Ureter (tissue), 1 donor: ENCODE measurements at regions not wholly inside any gene's neighbourhood (a gene's known extent, or its start where the extent isn't known, plus 50 kb on each side); places are given as distances from the start of the nearest gene placed in this dataset.
"Not testable (repeated sequence)": the region's sequence is repeated elsewhere in the genome, so short reads cannot be mapped to it uniquely, and the experiment has no call there.

Experiments
- DNase-seq: peaks from one replicate; pipeline ENCODE4 v3.0.0-alpha.2; 2020; ENCODE audit warnings: low spot score
- donor health status: DM: yes; HTN: yes; CAD: no.

GRCh38 chr13:104571893-104572229, 1505.6 kb upstream of the SLC10A2 start:
- DNase-seq: no peak

- DNase-seq: peak; percentile 81
These were observed 1505.1 kb upstream of the SLC10A2 start for GRCh38 chr13:104571161-104571892.

- DNase-seq: no peak
These were observed 1500.9 kb upstream of the SLC10A2 start for GRCh38 chr13:104567114-104567513.

GRCh38 chr13:104565888-104566287, 1499.7 kb upstream of the SLC10A2 start:
- DNase-seq: no peak

- DNase-seq: no peak
These were observed 1487.7 kb upstream of the SLC10A2 start for GRCh38 chr13:104553896-104554295.

- DNase-seq: no peak
These were observed 1487.0 kb upstream of the SLC10A2 start for GRCh38 chr13:104553186-104553585.

- DNase-seq: no peak
These were observed 1468.6 kb upstream of the SLC10A2 start for GRCh38 chr13:104534847-104535246.

- no peak for DNase-seq
These were observed 1465.9 kb upstream of the SLC10A2 start for GRCh38 chr13:104532132-104532531.

GRCh38 chr13:104530741-104531140, 1464.5 kb upstream of the SLC10A2 start:
- DNase-seq: no peak

- no peak for DNase-seq
These were observed 1460.3 kb upstream of the SLC10A2 start for GRCh38 chr13:104526561-104526960.

- DNase-seq: no peak
These were observed 1459.2 kb upstream of the SLC10A2 start for GRCh38 chr13:104525467-104525866.

- no peak for DNase-seq
These were observed 1456.2 kb upstream of the SLC10A2 start for GRCh38 chr13:104522235-104523072.

- DNase-seq: no peak
These were observed 1444.2 kb upstream of the SLC10A2 start for GRCh38 chr13:104510422-104510821.

- not testable (repeated sequence) for DNase-seq
These were observed 1427.3 kb upstream of the SLC10A2 start for GRCh38 chr13:104493502-104493901.

GRCh38 chr13:104491916-104492315, 1425.7 kb upstream of the SLC10A2 start:
- no peak for DNase-seq

GRCh38 chr13:104487006-104487405, 1420.8 kb upstream of the SLC10A2 start:
- DNase-seq: no peak

- no peak for DNase-seq
These were observed 1419.4 kb upstream of the SLC10A2 start for GRCh38 chr13:104485571-104485970.

GRCh38 chr13:104483631-104484030, 1417.4 kb upstream of the SLC10A2 start:
- no peak for DNase-seq

GRCh38 chr13:104477261-104477660, 1411.0 kb upstream of the SLC10A2 start:
- no peak for DNase-seq

- no peak for DNase-seq
These were observed 1407.7 kb upstream of the SLC10A2 start for GRCh38 chr13:104473936-104474335.

GRCh38 chr13:104466016-104466415, 1399.8 kb upstream of the SLC10A2 start:
- DNase-seq: no peak

GRCh38 chr13:104461049-104461448, 1394.8 kb upstream of the SLC10A2 start:
- no peak for DNase-seq

GRCh38 chr13:104460554-104460953, 1394.3 kb upstream of the SLC10A2 start:
- DNase-seq: no peak
